ENCODE measurements at regions not wholly inside any gene's neighbourhood (a gene's known extent, or its start where the extent isn't known, plus 50 kb on each side); places are given as distances from the start of the nearest gene placed in this dataset.

GRCh38 chr18:77772177-77772576 is 522.5 kb downstream of the GALR1 start:
- TF ChIP-seq, protein P1, sequence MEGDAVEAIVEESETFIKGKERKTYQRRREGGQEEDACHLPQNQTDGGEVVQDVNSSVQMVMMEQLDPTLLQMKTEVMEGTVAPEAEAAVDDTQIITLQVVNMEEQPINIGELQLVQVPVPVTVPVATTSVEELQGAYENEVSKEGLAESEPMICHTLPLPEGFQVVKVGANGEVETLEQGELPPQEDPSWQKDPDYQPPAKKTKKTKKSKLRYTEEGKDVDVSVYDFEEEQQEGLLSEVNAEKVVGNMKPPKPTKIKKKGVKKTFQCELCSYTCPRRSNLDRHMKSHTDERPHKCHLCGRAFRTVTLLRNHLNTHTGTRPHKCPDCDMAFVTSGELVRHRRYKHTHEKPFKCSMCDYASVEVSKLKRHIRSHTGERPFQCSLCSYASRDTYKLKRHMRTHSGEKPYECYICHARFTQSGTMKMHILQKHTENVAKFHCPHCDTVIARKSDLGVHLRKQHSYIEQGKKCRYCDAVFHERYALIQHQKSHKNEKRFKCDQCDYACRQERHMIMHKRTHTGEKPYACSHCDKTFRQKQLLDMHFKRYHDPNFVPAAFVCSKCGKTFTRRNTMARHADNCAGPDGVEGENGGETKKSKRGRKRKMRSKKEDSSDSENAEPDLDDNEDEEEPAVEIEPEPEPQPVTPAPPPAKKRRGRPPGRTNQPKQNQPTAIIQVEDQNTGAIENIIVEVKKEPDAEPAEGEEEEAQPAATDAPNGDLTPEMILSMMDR (conservative IDR thresholded peaks at IDR 0.05; ENCODE audit: low read length) = no peak
- no peak for DNase-seq (ENCODE audit: low read depth)
- no peak overlapping the region for H3K4me3 ChIP-seq (ENCODE audit: low read length)

DNA sequence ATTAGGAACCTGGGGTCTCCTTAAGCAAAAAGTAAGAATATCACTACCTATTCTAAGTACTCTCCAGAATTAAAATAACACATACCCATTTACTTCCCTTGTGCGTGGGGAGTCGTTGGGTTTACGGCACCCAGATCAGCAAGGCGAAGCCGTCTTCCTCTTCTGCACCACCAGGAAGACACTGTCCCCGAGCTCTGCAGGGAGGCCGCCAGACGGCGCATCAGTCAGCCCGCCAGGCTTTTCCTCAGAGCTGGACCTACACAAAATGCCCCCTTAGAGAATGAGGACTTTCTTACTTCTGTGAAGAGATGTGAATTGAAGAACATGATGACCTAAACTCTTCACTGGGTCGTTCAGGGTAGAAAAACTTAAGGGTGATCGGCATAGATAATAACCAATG is 526.5 kb downstream of the GALR1 start:
- H3K4me3 ChIP-seq (ENCODE audit: low read length) = no peak overlapping the region
- DNase-seq (ENCODE audit: low read depth) = no peak
- TF ChIP-seq, protein P1 (conservative IDR thresholded peaks at IDR 0.05; ENCODE audit: low read length) = no peak

DNA sequence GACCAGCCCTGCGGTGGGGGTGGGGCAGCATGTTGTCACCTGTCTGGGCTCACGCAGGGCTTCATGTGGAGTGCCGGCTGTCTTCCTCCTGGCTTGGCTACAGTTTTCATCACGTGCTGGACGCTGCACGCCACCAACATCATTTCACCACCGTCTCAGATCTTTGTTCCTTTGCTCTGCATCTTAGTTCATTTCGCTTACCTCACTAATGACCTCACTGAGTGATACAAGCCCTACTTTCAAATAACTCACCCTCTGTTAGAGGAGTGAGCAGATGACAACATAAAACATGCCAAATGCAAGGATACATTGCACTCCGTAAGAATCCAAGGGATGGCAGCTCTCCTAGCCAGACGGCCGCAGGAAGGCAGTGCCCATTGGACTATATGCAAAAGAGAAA is 527.5 kb downstream of the GALR1 start:
- TF ChIP-seq, protein P1 (conservative IDR thresholded peaks at IDR 0.05; ENCODE audit: low read length) = no peak

GRCh38 chr18:77784759-77785379 is 535.2 kb downstream of the GALR1 start:
- H3K4me3 ChIP-seq (ENCODE audit: low read length) = no peak overlapping the region
- TF ChIP-seq, protein P1 (conservative IDR thresholded peaks at IDR 0.05; ENCODE audit: low read length) = no peak
- DNase-seq (ENCODE audit: low read depth) = no peak

More for the DNA sequence above, 527.5 kb downstream of the GALR1 start:
- no peak for DNase-seq (ENCODE audit: low read depth)
- H3K4me3 ChIP-seq (ENCODE audit: low read length) = no peak overlapping the region

GRCh38 chr18:77785415-77785975 is 535.8 kb downstream of the GALR1 start:
- TF ChIP-seq, protein P1 (conservative IDR thresholded peaks at IDR 0.05; ENCODE audit: low read length) = no peak
- DNase-seq (ENCODE audit: low read depth) = no peak
- H3K4me3 ChIP-seq (ENCODE audit: low read length) = no peak overlapping the region

DNA sequence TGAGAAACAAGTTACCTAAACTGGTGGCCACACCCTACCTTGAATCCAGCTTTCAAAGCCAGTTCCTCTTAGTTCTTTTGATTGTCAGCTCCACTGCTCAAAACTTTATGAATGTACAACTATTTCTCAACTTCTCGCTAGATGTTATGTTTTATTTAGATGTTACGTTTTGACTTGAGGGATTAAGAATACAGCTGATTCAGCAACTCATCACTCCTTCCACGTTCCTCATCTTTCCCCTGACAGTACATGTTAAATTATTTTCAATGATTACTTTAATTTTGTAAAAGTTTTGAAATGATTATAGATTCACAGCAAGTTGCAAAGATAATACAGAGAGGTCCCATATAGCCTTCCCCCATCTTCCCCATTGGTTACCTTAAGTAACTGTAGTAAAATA is 553.4 kb downstream of the GALR1 start:
- TF ChIP-seq, protein P1 (conservative IDR thresholded peaks at IDR 0.05; ENCODE audit: low read length) = no peak
- DNase-seq (ENCODE audit: low read depth) = no peak
- no peak overlapping the region for H3K4me3 ChIP-seq (ENCODE audit: low read length)

- TF ChIP-seq, protein P1 (conservative IDR thresholded peaks at IDR 0.05; ENCODE audit: low read length) = no peak
- no peak for DNase-seq (ENCODE audit: low read depth)
- H3K4me3 ChIP-seq (ENCODE audit: low read length) = no peak overlapping the region
These were observed 554.7 kb downstream of the GALR1 start for GRCh38 chr18:77804382-77804781.

All from AG10803 (cell line).